Activated naive CD8-positive, alpha-beta T cell treated with anti-CD3 and anti-CD28 coated beads, Interleukin-2, amount 50 U/mL, for 16 hours (primary cell): ENCODE measurements at regions not wholly inside any gene's neighbourhood (a gene's known extent, or its start where the extent isn't known, plus 50 kb on each side); places are given as distances from the start of the nearest gene placed in this dataset.

Experiments
- DNase-seq: peaks from one replicate; pipeline ENCODE4 v3.0.0-alpha.2; 2020; ENCODE audit warnings: low read depth, low spot score

GRCh38 chr12:132439333-132439904, 50.5 kb upstream of the FBRSL1 start:
- no peak for DNase-seq

GRCh38 chr12:132438726-132439125, 51.2 kb upstream of the FBRSL1 start:
- DNase-seq: no peak

- no peak for DNase-seq
These were observed 51.8 kb upstream of the FBRSL1 start for GRCh38 chr12:132437943-132438700.

GRCh38 chr12:132437252-132437932, 52.6 kb upstream of the FBRSL1 start:
- no peak for DNase-seq

- DNase-seq: no peak
These were observed 53.1 kb upstream of the FBRSL1 start for GRCh38 chr12:132436791-132437251.

GRCh38 chr12:132435486-132436187, 54.3 kb upstream of the FBRSL1 start:
- DNase-seq: no peak

- DNase-seq: no peak
These were observed 56.1 kb upstream of the FBRSL1 start for GRCh38 chr12:132433641-132434395.

- DNase-seq: no peak
These were observed 57.0 kb upstream of the FBRSL1 start for GRCh38 chr12:132432721-132433577.

- DNase-seq: no peak
These were observed 57.7 kb upstream of the FBRSL1 start for GRCh38 chr12:132432126-132432705.

- no peak for DNase-seq
These were observed 58.8 kb upstream of the FBRSL1 start for GRCh38 chr12:132430838-132431774.

GRCh38 chr12:132429946-132430643, 59.9 kb upstream of the FBRSL1 start:
- DNase-seq: no peak

GRCh38 chr12:132429602-132429945, 60.4 kb upstream of the FBRSL1 start:
- DNase-seq: no peak

GRCh38 chr12:132428936-132429601, 60.9 kb upstream of the FBRSL1 start:
- DNase-seq: no peak

GRCh38 chr12:132427999-132428935, 61.7 kb upstream of the FBRSL1 start:
- no peak for DNase-seq

- DNase-seq: no peak
These were observed 62.7 kb upstream of the FBRSL1 start for GRCh38 chr12:132427174-132427768.
